H9 (cell line): ENCODE measurements at regions not wholly inside any gene's neighbourhood (a gene's known extent, or its start where the extent isn't known, plus 50 kb on each side); places are given as distances from the start of the nearest gene placed in this dataset.
A peak's percentile ranks its signal among the peaks of the same experiment; 100 is the strongest.

ENCODE experiments used
- DNase-seq: peaks from one replicate; pipeline ENCODE4 v3.0.0-alpha.2; 2017
- H2AFZ ChIP-seq: one replicate; pipeline ENCODE4 v1.6.1; 2013; ENCODE audit warnings: mild to moderate bottlenecking, low read length, control low read depth, moderate library complexity
- H2AK5ac ChIP-seq: 2 replicates; pipeline ENCODE4 v1.6.1; 2013; ENCODE audit warnings: low read length, control low read depth, mixed read lengths; ENCODE audit not compliant: insufficient read length
- H2BK120ac ChIP-seq: one replicate; pipeline ENCODE4 v1.6.1; 2013; ENCODE audit warnings: low read depth, mild to moderate bottlenecking, low read length, control low read depth, inconsistent platforms; ENCODE audit not compliant: poor library complexity, severe bottlenecking
- H2BK12ac ChIP-seq: 2 replicates; pipeline ENCODE4 v1.6.1; 2013; ENCODE audit warnings: low read length, control low read depth, mixed read lengths, low read depth; ENCODE audit not compliant: insufficient read length
- H2BK15ac ChIP-seq: 2 replicates; pipeline ENCODE4 v1.6.1; 2013; ENCODE audit warnings: low read depth, low read length, control low read depth
- H2BK20ac ChIP-seq: one replicate; pipeline ENCODE4 v1.6.1; 2013; ENCODE audit warnings: low read depth, mild to moderate bottlenecking, low read length, control low read depth, inconsistent platforms; ENCODE audit not compliant: poor library complexity, severe bottlenecking
- H2BK5ac ChIP-seq: 2 replicates; pipeline ENCODE4 v1.6.1; 2013; ENCODE audit warnings: low read length, control low read depth, mixed read lengths; ENCODE audit not compliant: insufficient read length
- H3K14ac ChIP-seq: 2 replicates; pipeline ENCODE4 v1.6.1; 2013; ENCODE audit warnings: low read length, control low read depth; ENCODE audit not compliant: insufficient read depth
- H3K18ac ChIP-seq: 2 replicates; pipeline ENCODE4 v1.6.1; 2013; ENCODE audit warnings: low read depth, mild to moderate bottlenecking, mixed read lengths, low read length, control low read depth; ENCODE audit not compliant: insufficient read length
- H3K23ac ChIP-seq: 2 replicates; pipeline ENCODE4 v1.6.1; 2013; ENCODE audit warnings: low read length, control low read depth, mixed read lengths, low read depth; ENCODE audit not compliant: insufficient read length
- H3K23me2 ChIP-seq: 2 replicates; pipeline ENCODE4 v1.6.1; 2013; ENCODE audit warnings: low read depth, mild to moderate bottlenecking, mixed read lengths, low read length, control low read depth; ENCODE audit not compliant: insufficient read length, poor library complexity, severe bottlenecking
- H3K27ac ChIP-seq: 2 replicates; pipeline ENCODE4 v1.5.1; 2013; ENCODE audit warnings: low read length, control low read depth, mixed read lengths, low read depth; ENCODE audit not compliant: insufficient read length
- H3K27me3 ChIP-seq: 2 replicates; pipeline ENCODE4 v1.6.1; 2013; ENCODE audit warnings: low read length, control low read depth, inconsistent platforms; ENCODE audit not compliant: insufficient read depth
- H3K4ac ChIP-seq: 2 replicates; pipeline ENCODE4 v1.6.1; 2013; ENCODE audit warnings: low read depth, mild to moderate bottlenecking, control low read depth, inconsistent platforms, low read length, moderate library complexity
- H3K4me1 ChIP-seq: 2 replicates; pipeline ENCODE4 v1.6.1; 2013; ENCODE audit warnings: low read length, control low read depth, inconsistent platforms; ENCODE audit not compliant: insufficient read depth
- H3K4me2 ChIP-seq: 2 replicates; pipeline ENCODE4 v1.6.1; 2013; ENCODE audit warnings: low read length, control low read depth, mixed read lengths; ENCODE audit not compliant: insufficient read length, insufficient read depth
- H3K56ac ChIP-seq: 2 replicates; pipeline ENCODE4 v1.6.1; 2013; ENCODE audit warnings: low read depth, mild to moderate bottlenecking, mixed read lengths, low read length, control low read depth; ENCODE audit not compliant: insufficient read length
- H3K79me1 ChIP-seq: 2 replicates; pipeline ENCODE4 v1.6.1; 2013; ENCODE audit warnings: low read depth, mild to moderate bottlenecking, moderate library complexity, low read length, control low read depth, inconsistent platforms; ENCODE audit not compliant: insufficient read depth, poor library complexity, severe bottlenecking
- H3K79me2 ChIP-seq: 2 replicates; pipeline ENCODE4 v1.6.1; 2013; ENCODE audit warnings: low read length, control low read depth, inconsistent platforms; ENCODE audit not compliant: insufficient read depth
- H3K9ac ChIP-seq: 2 replicates; pipeline ENCODE4 v1.6.1; 2013; ENCODE audit warnings: low read length, control low read depth, mixed read lengths; ENCODE audit not compliant: insufficient read length; ENCODE audit errors: extremely low read depth
- H3K9me3 ChIP-seq: one replicate; pipeline ENCODE4 v1.6.1; 2013; ENCODE audit warnings: low read depth, low read length, inconsistent platforms; ENCODE audit not compliant: control insufficient read depth
- H3T11ph ChIP-seq: one replicate; pipeline ENCODE4 v1.6.1; 2013; ENCODE audit warnings: mild to moderate bottlenecking, low read length, control low read depth, inconsistent platforms
- H4K20me1 ChIP-seq: one replicate; pipeline ENCODE4 v1.6.1; 2013; ENCODE audit not compliant: control insufficient read depth, insufficient read length, insufficient read depth
- H4K5ac ChIP-seq: 2 replicates; pipeline ENCODE4 v1.6.1; 2013; ENCODE audit warnings: low read depth, mild to moderate bottlenecking, mixed read lengths, low read length, control low read depth; ENCODE audit not compliant: insufficient read length
- H4K8ac ChIP-seq: replicated peaks from 2 replicates; pipeline ENCODE4 v1.6.1; 2013; ENCODE audit warnings: low read length, control low read depth, mixed read lengths, low read depth; ENCODE audit not compliant: insufficient read length
- H4K91ac ChIP-seq: 2 replicates; pipeline ENCODE4 v1.6.1; 2013; ENCODE audit warnings: low read depth, mild to moderate bottlenecking, moderate library complexity, mixed read lengths, low read length, control low read depth; ENCODE audit not compliant: insufficient read length
- H3K27ac Mint-ChIP-seq, 3 experiments: 2 replicates in 2 of 3; 3 replicates in 1 of 3; pipeline ENCODE4 v1.8.0; 2020 to 2021; ENCODE audit warnings: mixed read lengths in 3 of 3, mild to moderate bottlenecking in 1 of 3, moderate library complexity in 1 of 3
- H3K27me3 Mint-ChIP-seq: 2 replicates; pipeline ENCODE4 v1.8.0; 2021; ENCODE audit warnings: low read depth, mild to moderate bottlenecking, moderate library complexity, mixed read lengths
- H3K36me3 Mint-ChIP-seq, 3 experiments: 2 replicates in 2 of 3; 3 replicates in 1 of 3; pipeline ENCODE4 v1.8.0; 2020 to 2021; ENCODE audit warnings: low read depth in 3 of 3, mixed read lengths in 3 of 3; ENCODE audit not compliant: insufficient read depth in 1 of 3
- H3K4me1 Mint-ChIP-seq, 2 experiments: 2 replicates each; pipeline ENCODE4 v1.8.0; 2020; ENCODE audit warnings: mixed read lengths in 2 of 2
- H3K4me3 Mint-ChIP-seq, 2 experiments: 2 replicates in 1 of 2; 3 replicates in 1 of 2; pipeline ENCODE4 v1.8.0; 2020 to 2021; ENCODE audit warnings: mild to moderate bottlenecking in 2 of 2, mixed read lengths in 2 of 2, moderate library complexity in 1 of 2
- H3K9me3 Mint-ChIP-seq, 2 experiments: 2 replicates in 1 of 2; 3 replicates in 1 of 2; pipeline ENCODE4 v1.8.0; 2020; ENCODE audit warnings: mild to moderate bottlenecking in 2 of 2, mixed read lengths in 2 of 2, moderate library complexity in 1 of 2
- CTCF ChIP-seq: fragments of 200-600 bp; sonication (generic); conservative IDR thresholded peaks from 3 replicates; pipeline ENCODE4 v1.8.0; 2021; ENCODE audit warnings: antibody characterized with exemption, mild to moderate bottlenecking
- WGBS: extraction: QIAGEN DNeasy Blood & Tissue Kit; methylation state at CpG from one replicate; pipeline ENCODE4 v1.1.7; 2013; ENCODE audit warnings: missing lambda C conversion rate, low lambda C conversion rate, mixed read lengths; ENCODE audit not compliant: insufficient read length; ENCODE audit errors: extremely low coverage; 5-methylcytosine and 5-hydroxymethylcytosine counted together

GRCh38 chr6:76684875-76685274 is 612.4 kb upstream of the IMPG1 start:
- Histone ChIP-seq H2BK120ac (no peak overlapping the region), H2BK12ac (no peak overlapping the region), H3K27ac (peak overlapping the region; percentile 5), H4K5ac (no peak overlapping the region), H3K4ac (no peak overlapping the region), H3K14ac (no peak overlapping the region), H3K9me3 (no peaks in the 10 kb centered on the region), H3K18ac (no peak overlapping the region), H3K23me2 (no peaks in the 10 kb centered on the region), H2AK5ac (no peak overlapping the region), H4K8ac (no peak overlapping the region), H2BK15ac (no peak overlapping the region), H3T11ph (no peak overlapping the region), H3K79me2 (no peaks in the 10 kb centered on the region), H2BK20ac (no peak overlapping the region), H3K79me1 (no peaks in the 10 kb centered on the region), H3K4me2 (peak overlapping the region; percentile 8), H4K20me1 (no peaks in the 10 kb centered on the region), H3K4me1 (peaks cover 5% of the 10 kb centered on the region), H3K27me3 (no peaks in the 10 kb centered on the region), H2BK5ac (no peak overlapping the region), H3K23ac (no peak overlapping the region), H2AFZ (no peak overlapping the region), H3K9ac (no peak overlapping the region), H4K91ac (no peak overlapping the region), H3K56ac (no peak overlapping the region)
- peak; percentile 78 for DNase-seq
- H3K4me1 Mint-ChIP-seq = peaks cover 17% of the 10 kb centered on the region in 2 experiments
- peaks cover 0 to 15% (median 7%) of the 10 kb centered on the region in 3 experiments; a peak in 6 of 7 replicates for H3K36me3 Mint-ChIP-seq
- peaks cover 6 to 7% of the 10 kb centered on the region in 2 experiments for H3K9me3 Mint-ChIP-seq
- TF ChIP-seq CTCF = peak; percentile 43; the same call in 2 of the 3 replicates
- no peaks in the 10 kb centered on the region for H3K27me3 Mint-ChIP-seq
- peak overlapping the region; percentile 32 to 83 (median 50); a peak in 5 of 7 replicates for H3K27ac Mint-ChIP-seq
- WGBS = no CpG with 5 or more reads among the region's 5 CpGs
- peak overlapping the region in 1 of 2 experiments; percentile 14; a peak in 1 of 5 replicates for H3K4me3 Mint-ChIP-seq
